HG03103 (cell line): ENCODE measurements at regions not wholly inside any gene's neighbourhood (a gene's known extent, or its start where the extent isn't known, plus 50 kb on each side); places are given as distances from the start of the nearest gene placed in this dataset.

Experiments
- ATAC-seq: cut with Tn5 transposase; IDR thresholded peaks from one replicate; pipeline ENCODE4 v1.9.1; 2021; ENCODE audit warnings: low read depth; ENCODE audit not compliant: unreplicated experiment

- ATAC-seq = no peak
Measured at GRCh38 chr9:113808391-113809358, 67.4 kb upstream of the ZNF618 start.

- no peak for ATAC-seq
Measured at GRCh38 chr9:113817171-113817570, 58.9 kb upstream of the ZNF618 start.

DNA sequence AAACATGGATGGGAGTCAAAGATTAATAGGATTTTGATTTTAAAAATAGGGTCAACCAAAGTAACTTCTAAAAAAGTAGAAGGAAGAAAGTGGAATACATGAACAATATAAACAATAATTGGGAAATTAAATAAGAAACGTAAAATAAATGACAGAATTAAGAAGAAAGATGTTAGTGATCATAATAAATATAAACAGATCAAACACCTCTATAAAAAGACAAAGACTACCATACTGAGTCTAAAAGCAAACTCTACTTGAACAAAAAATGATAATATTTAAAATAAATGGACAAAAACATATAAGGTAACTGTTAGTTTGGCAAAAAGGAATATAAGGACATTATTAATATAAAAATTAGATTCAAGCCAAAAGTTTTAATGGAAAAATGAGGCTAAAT lies 57.7 kb upstream of the ZNF618 start:
- ATAC-seq = no peak

- ATAC-seq = no peak
Measured at GRCh38 chr9:113822315-113822714, 53.8 kb upstream of the ZNF618 start.

DNA sequence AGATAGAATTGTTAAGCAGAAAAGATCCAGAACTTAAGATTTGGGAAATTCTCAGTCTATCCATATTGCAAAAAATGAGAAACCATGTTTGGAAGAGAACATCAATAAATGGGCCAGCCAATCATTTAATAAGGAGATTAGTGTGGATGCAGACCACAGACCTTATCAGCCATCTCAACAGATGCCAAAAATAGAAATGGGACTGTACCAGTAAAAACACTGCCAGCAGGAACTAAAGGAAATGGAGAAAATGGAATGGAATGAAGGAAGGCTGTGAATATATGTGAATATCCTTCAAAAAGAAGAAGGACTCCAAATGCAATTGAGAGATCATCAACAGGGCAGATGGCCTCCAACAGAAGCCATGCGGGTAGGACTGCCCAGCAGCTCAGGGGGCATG lies 52.7 kb upstream of the ZNF618 start:
- no peak for ATAC-seq
